GM12878 (cell line): ENCODE measurements at regions not wholly inside any gene's neighbourhood (a gene's known extent, or its start where the extent isn't known, plus 50 kb on each side); places are given as distances from the start of the nearest gene placed in this dataset.

Experiments used
- ATAC-seq: fragments of 200-7000 bp; cut with Tn5 transposase; 3 replicates; pipeline ENCODE4 v1.9.1; 2020; ENCODE audit warnings: mild to moderate bottlenecking, moderate library complexity
- BruUV-seq: library from RNA; stranded (reverse); fragments of 400-500 nt; replicated peaks from 2 replicates; lab custom pipeline; 2021; lab: Mats Ljungman, UMichigan
- CTCF ChIA-PET: fragments of 300-600 bp; sonication (Branson Sonifier 250); formaldehyde crosslinking; extraction: SDS; loops from one replicate; lab custom pipeline; 2021; ENCODE audit warnings: inconsistent platforms; lab: Yijun Ruan, JAX
- POLR2A ChIA-PET: fragments of 350-600 bp; formaldehyde crosslinking; extraction: SDS; loops from one replicate; lab custom pipeline; 2021; ENCODE audit warnings: inconsistent platforms; lab: Charles Lee
- RAD21 ChIA-PET: fragments of 300-600 bp; sonication (Branson Sonifier 250); formaldehyde crosslinking; loops from one replicate; lab custom pipeline; 2023; ENCODE audit warnings: antibody characterized with exemption; ENCODE audit not compliant: unreplicated experiment; lab: Charles Lee
- SMC1A ChIA-PET: fragments of 300-600 bp; sonication (Branson Sonifier 250); formaldehyde crosslinking; loops from one replicate; lab custom pipeline; 2023; ENCODE audit not compliant: unreplicated experiment, uncharacterized antibody; lab: Charles Lee
- DNase-seq: peaks from one replicate; pipeline ENCODE4 v3.0.0-alpha.2; 2011; ENCODE audit warnings: low read depth, low spot score
- FAIRE-seq: peaks from 3 replicates; lab custom pipeline; 2011; peaks lifted over from hg19 to GRCh38; lab: Jason Lieb, UNC
- H2AFZ ChIP-seq: 2 replicates; pipeline ENCODE4 v1.6.0; 2011; ENCODE audit warnings: low read depth, low read length, control low read depth; ENCODE audit not compliant: control insufficient read depth
- H3K27ac ChIP-seq: 2 replicates; pipeline ENCODE4 v1.5.1; 2011; ENCODE audit warnings: control low read depth; ENCODE audit not compliant: control insufficient read depth, insufficient read depth
- H3K27me3 ChIP-seq, 2 experiments: replicated peaks in 1 of 2; 2 replicates each; pipeline versions ENCODE4 v1.6.0 to v1.6.1; 2011; ENCODE audit warnings: low read length in 1 of 2; ENCODE audit not compliant: control insufficient read depth in 2 of 2, insufficient read depth in 2 of 2
- H3K36me3 ChIP-seq, 2 experiments: 2 replicates each; pipeline ENCODE4 v1.5.1; 2011; ENCODE audit warnings: low read length in 1 of 2; ENCODE audit not compliant: control insufficient read depth in 2 of 2, insufficient read depth in 2 of 2
- H3K4me1 ChIP-seq: 2 replicates; pipeline ENCODE4 v1.6.1; 2011; ENCODE audit warnings: mild to moderate bottlenecking, low read length, moderate library complexity, mixed read lengths; ENCODE audit not compliant: control insufficient read depth, insufficient read depth
- H3K4me2 ChIP-seq: 2 replicates; pipeline ENCODE4 v1.6.0; 2011; ENCODE audit warnings: control low read depth; ENCODE audit not compliant: control insufficient read depth, insufficient read depth
- H3K4me3 ChIP-seq: fragments of 200-600 bp; sonication (generic); 2 replicates; pipeline ENCODE4 v1.5.1; 2016
- H3K79me2 ChIP-seq: 2 replicates; pipeline ENCODE4 v1.6.0; 2011; ENCODE audit warnings: low read length; ENCODE audit not compliant: control insufficient read depth, insufficient read depth
- H3K9ac ChIP-seq: 2 replicates; pipeline ENCODE4 v1.8.0; 2011; ENCODE audit warnings: low read length, control low read depth, mixed read lengths; ENCODE audit not compliant: control insufficient read depth, insufficient read depth
- H3K9me3 ChIP-seq: replicated peaks from 3 replicates; pipeline ENCODE4 v1.5.1; 2011; ENCODE audit warnings: mild to moderate bottlenecking, low read length; ENCODE audit not compliant: control insufficient read depth, insufficient read depth
- H4K20me1 ChIP-seq: 2 replicates; pipeline ENCODE4 v1.6.0; 2011; ENCODE audit not compliant: control insufficient read depth, insufficient read depth
- BACH1 ChIP-seq: fragments of 450-650 bp; IDR thresholded peaks from 2 replicates; pipeline ENCODE4 v1.6.1; 2017; ENCODE audit warnings: mild to moderate bottlenecking, borderline replicate concordance
- CEBPZ ChIP-seq: fragments of 150-350 bp; IDR thresholded peaks from 2 replicates; pipeline ENCODE4 v1.6.1; 2016; ENCODE audit warnings: low read depth, low read length
- EED ChIP-seq: sonication (generic); IDR thresholded peaks from 2 replicates; pipeline ENCODE4 v1.6.1; 2016; ENCODE audit warnings: antibody characterized with exemption, low read depth
- ETV6 ChIP-seq, 2 experiments: fragments of 450-650 bp in 1 of 2; IDR thresholded peaks in 1 of 2; conservative IDR thresholded peaks in 1 of 2; 2 replicates each; pipeline ENCODE4 v1.6.1; 2014; ENCODE audit warnings: antibody characterized with exemption in 1 of 2, borderline replicate concordance in 1 of 2, low read depth in 1 of 2, mild to moderate bottlenecking in 1 of 2, moderate library complexity in 1 of 2
- SMAD1 ChIP-seq: fragments of 450-650 bp; IDR thresholded peaks from 2 replicates; pipeline ENCODE4 v1.6.1; 2018; ENCODE audit warnings: mild to moderate bottlenecking, low read depth; ENCODE audit not compliant: partially characterized antibody
- SMAD5 ChIP-seq: IDR thresholded peaks from 2 replicates; pipeline ENCODE4 v1.6.1; 2016; ENCODE audit warnings: antibody characterized with exemption, low read depth
- STAT3 ChIP-seq: IDR thresholded peaks from 2 replicates; pipeline ENCODE4 v1.6.1; 2011; ENCODE audit warnings: low read depth, low read length, improper control_type of control experiment
- ZNF274 ChIP-seq: IDR thresholded peaks from one replicate; pipeline ENCODE4 v1.8.0; 2011; ENCODE audit not compliant: insufficient read length, insufficient read depth
- ZZZ3 ChIP-seq: IDR thresholded peaks from 2 replicates; pipeline ENCODE4 v1.6.1; 2011; ENCODE audit warnings: low read depth; ENCODE audit not compliant: control insufficient read depth, insufficient read length
- whole genome bisulfite sequencing: methylation state at CpG from one replicate; pipeline ENCODE4 v1.1.6; 2016; ENCODE audit warnings: low lambda C conversion rate; ENCODE audit not compliant: insufficient replicate concordance, insufficient coverage; ENCODE audit errors: missing lambda C conversion rate; 5-methylcytosine and 5-hydroxymethylcytosine counted together
- in situ Hi-C: fragments of 300-500 bp; cut with MboI; formaldehyde crosslinking; loops from 9 replicates; pipeline ENCODE4 v1.14.3; 2018; ENCODE audit warnings: mixed read lengths
- intact Hi-C: fragments of 100-400 bp; cut with micrococcal nuclease; formaldehyde crosslinking; loops from one replicate; pipeline ENCODE4 v1.14.2; 2022; ENCODE audit not compliant: unreplicated experiment

- WGBS, result 1% methylated on average over 4 of the region's 4 CpGs
Observed at GRCh38 chr11:45042560-45042959, 91.9 kb upstream of the TP53I11 start.

More at GRCh38 chr11:45042560-45042959, 91.9 kb upstream of the TP53I11 start:
- H3K4me1 ChIP-seq, result no peaks in the 10 kb centered on the region
- ChIA-PET SMC1A (no interaction called here), CTCF (interaction anchor here (1.0 kb wide), 1 partner anchor 63 kb away, joined by 3 read pairs; no protein-coding TSS in a partner anchor), RAD21 (no interaction called here), POLR2A (no interaction called here)
- peaks cover 2% of the 10 kb centered on the region; the same call in 2 of the 3 replicates for H3K9me3 ChIP-seq
- no peaks in the 10 kb centered on the region for H3K79me2 ChIP-seq
- no peaks in the 10 kb centered on the region for H3K36me3 ChIP-seq
- in situ Hi-C loops (no loop called here), intact Hi-C loops (no loop called here)
- H2AFZ ChIP-seq, result no peak overlapping the region
- no peak overlapping the region for H3K27ac ChIP-seq
- peaks cover 0 to 4% of the 10 kb centered on the region in 2 experiments; a peak in 1 of 4 replicates for H3K27me3 ChIP-seq
- FAIRE-seq, result no peak
- BruUV-seq, result no TSS peak
- no peak overlapping the region for H3K9ac ChIP-seq
- H4K20me1 ChIP-seq, result no peaks in the 10 kb centered on the region
- H3K4me2 ChIP-seq, result no peak overlapping the region
- ATAC-seq, result no peak
- no peak for DNase-seq
- TF ChIP-seq ZZZ3 (no peak), SMAD5 (no peak), STAT3 (no peak), BACH1 (no peak), ETV6 (conservative IDR thresholded peaks at IDR 0.05 in 1 of 2, IDR thresholded peaks at IDR 0.05 in 1 of 2; ENCODE audit: borderline replicate concordance in 1 of 2, low read depth in 1 of 2) (no peak), EED (no peak), ZNF274 (no peak), SMAD1 (no peak), CEBPZ (no peak)
- no peak overlapping the region for H3K4me3 ChIP-seq
